HG03064 (cell line): ENCODE measurements at regions not wholly inside any gene's neighbourhood (a gene's known extent, or its start where the extent isn't known, plus 50 kb on each side); places are given as distances from the start of the nearest gene placed in this dataset.
"Not testable (repeated sequence)": the region's sequence is repeated elsewhere in the genome, so short reads cannot be mapped to it uniquely, and the experiment has no call there.

Experiments
- ATAC-seq: cut with Tn5 transposase; IDR thresholded peaks from one replicate; pipeline ENCODE4 v1.9.1; 2021; ENCODE audit warnings: low read depth; ENCODE audit not compliant: unreplicated experiment

DNA sequence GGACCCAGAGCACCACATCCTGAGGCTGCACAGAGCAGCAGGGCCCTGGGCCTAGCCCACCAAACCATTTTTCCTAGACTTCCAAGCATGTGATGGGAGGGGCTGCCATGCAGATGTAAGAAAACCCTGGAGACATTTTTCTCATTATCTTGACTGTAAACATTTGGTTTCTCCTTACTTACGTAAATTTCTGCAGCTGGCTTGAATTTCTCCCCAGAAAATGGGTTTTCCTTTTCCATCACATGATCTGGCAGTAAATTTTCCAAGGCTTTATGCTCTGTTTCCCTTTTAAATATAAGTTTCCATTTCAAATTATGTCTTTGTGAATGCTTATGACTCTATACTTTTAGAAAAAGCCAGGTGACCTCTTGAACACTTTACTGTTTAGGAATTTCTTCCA lies 945.9 kb upstream of the NDST4 start:
- no peak for ATAC-seq

DNA sequence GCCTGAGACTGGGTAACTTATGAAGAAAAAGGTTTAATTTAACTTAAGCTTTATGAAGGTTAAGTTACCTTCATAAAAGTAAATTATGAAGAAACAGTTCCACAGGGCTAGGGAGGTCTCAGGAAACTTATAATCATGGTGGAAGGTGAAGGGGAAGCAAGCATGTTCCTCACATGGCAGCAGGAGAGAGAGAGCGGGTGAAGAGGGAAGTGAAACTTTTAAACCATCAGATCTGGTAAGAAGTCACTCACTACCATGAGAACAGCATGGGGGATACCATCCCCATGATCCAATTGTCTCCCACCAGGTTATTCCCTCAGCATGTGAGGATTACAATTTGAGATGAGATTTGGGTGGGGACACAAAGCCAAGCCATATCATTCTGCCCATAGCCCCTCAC lies 944.7 kb upstream of the NDST4 start:
- ATAC-seq: no peak

DNA sequence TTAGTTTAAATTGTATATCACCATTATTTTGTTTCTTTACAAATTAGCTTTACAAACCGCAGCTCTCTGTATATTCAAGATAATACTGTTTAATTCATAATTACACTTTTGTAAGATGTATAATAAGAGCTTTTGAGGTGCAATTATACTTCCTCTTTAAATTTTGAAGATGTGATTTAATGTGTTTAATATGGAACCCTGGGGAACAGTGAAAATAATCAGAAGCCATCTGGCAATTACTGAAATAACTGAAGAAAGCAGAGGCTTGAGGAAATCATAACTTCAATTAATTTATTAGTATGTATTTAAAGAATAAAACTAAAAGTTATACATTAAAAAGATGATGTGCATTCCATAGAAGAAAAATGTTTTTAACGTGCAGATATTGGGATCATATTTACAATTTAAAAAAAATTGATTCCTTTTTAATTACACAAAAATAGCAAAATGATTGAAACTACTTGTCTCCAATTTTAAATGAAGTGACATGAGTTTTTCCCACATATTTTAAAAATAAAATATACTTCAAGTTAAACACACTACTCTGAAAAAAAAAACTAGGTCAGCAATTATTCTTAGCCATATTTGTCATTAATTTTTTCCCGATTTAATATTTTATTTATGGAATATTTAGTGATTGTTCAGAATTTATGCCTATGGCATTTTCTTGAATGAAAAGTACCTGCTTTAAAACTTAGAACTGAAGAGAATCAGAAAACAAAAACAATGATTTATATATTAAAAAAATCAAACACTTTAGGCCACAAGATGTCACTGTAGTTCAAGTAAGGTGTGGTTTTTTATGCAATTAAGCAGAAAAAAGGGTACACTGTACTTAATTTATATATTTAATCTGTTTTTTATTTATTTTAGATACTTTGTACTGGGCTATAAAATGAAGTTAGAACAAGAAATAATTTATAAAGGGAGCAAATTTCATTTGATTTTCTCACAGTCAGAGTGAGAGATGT lies 942.7 kb upstream of the NDST4 start:
- no peak for ATAC-seq

DNA sequence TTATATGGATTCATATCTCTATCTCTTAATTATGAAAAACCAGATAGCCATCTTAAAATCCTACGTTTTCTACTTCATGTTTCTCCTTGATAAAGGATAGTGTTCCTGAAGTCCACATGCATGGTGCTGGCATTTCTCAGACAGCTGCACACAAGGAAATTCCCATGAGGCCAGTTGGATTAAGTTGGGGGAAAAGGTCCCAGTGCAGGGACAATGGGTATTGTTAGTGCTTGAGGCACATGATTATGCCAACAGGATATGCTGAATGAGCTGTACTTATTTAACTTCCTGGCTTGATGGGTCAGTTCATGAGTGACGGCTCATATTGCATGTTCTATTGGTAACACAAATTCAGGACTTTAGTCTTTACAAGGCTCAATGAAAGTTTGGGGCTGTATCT lies 913.9 kb upstream of the NDST4 start:
- no peak for ATAC-seq

DNA sequence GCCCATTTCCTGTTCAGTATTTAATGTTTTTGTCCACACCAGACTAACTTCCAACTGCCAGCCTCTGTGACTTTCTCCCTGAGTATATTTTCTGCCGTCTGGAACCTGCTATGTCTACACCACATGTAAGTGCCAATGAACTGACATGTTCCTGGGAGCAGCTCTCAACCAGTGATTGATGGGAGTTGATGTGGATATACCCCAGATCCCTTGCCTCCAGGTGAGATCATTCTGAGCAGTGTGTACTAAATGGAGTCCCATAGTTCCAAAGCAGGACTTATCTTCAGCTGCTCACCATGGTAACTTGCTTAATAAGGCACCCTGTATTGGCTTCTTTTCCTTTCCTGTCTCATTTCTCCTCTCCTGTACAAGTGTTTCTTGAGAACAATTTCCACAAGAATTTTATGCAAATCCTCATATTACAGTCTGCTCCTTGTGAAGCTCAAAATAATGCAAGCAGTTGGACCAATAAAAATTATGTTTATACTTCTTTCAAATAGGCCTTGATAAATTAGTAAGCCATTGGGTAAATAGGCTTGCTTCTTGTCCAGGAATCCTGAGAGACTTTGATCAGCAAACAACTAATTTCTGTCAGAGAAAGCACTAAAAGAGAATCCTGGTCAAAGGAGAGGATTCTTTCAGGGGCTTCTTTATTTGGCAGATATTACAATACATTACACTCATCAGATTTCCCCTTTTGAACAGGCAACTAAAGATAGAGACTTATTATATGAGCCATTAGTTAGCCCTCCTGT lies 911.7 kb upstream of the NDST4 start:
- no peak for ATAC-seq

DNA sequence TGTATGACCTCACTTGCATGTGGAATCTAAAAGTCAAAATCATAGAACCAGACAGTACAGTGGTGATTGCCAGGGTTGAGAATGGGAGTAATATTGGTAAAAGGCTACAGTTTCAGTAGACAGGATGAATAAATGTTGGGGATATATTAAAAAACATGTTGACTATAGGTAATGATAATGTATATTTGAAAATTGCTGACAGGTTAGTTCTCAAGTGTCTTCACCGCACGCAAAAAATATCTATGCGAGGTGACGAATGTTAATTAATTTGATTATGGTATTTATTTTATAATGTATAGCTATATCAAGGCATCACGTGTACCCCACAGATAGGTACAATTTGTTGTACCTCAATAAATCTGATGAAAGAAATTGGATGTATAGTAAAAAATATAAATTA lies 909.6 kb upstream of the NDST4 start:
- ATAC-seq: no peak

DNA sequence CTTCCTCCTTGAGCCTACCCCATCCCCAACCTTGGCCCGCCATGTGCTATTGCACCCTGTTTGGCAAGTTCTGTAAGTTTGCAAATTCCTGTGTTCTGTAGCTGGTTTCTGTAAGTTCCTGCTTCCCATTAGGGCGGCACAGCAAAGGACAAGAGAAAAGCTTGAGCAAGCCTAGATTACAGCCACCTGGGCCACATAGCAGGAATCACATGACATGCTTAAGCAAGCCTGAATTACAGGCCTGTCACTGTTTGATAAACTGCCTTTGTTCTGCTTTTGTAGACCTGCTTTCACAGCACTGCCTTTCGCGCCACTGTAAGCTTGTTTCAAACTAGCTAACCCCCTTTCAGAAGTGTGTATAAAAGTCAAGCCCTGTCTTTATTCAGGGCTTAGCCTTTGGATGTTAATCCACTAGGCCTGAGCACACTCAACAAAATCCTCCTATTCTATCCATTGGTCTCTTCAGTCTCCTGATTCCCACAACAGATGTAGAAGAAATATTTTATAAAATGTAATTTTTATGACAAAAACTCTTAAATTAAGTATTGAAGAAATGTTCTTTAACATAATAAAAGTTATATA lies 906.8 kb upstream of the NDST4 start:
- ATAC-seq: no peak

DNA sequence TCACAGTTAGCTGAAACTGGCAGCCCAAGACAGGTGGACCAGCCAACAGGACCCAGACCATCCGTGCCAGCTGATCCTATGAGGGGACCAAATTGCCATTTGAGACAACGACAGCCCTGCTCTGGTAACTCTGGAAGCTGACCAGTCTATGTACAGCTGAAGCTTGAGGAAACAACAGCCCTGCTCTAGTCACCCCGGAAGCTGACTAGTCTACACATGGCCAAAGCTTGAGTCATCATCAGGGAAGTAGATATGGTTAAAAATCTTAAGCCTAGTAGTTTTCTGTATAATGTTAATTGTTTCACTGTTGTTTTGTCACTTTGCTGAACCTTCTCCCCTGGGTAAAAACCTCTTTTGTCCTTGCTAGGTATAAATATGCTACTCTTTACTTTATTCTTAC lies 905.4 kb upstream of the NDST4 start:
- ATAC-seq: no peak

DNA sequence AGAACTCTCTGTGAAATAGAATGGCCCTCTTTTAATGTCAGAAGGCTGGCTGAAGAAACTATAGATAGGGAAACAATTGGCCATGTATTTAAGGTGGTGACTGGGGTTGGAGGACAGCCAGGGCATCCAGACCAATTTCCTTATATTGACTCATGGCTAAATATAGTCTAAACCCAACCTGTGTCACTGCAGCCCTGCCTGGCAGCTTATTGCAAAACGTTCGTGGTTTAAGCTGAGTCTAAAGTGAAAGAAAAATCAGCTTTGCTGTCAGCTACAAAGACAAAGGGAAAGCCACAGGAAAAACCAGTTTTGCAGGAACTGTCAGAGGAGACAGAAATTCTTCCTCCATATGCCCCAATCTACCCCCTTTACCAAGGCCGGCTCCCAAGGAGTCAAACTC lies 902.8 kb upstream of the NDST4 start:
- no peak for ATAC-seq

DNA sequence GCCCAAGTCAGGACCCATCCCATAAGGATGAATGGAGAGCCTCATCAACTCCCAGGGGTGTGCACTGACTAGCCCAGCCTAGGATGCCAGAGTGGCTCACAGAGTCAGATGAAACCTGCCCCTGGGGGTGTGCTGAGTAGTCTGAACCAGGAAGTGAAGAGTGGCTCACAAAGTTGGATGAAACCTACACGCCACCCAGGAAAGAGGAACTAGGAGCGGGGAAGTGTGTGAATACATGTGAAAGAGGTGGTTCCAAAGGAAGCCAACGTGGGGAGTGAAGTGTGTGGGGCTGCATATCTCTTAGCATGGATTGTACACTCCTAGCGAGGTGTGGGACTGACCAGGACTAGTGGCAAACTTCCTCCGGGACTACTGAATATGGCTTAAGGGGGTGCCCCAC lies 902.1 kb upstream of the NDST4 start:
- no peak for ATAC-seq

DNA sequence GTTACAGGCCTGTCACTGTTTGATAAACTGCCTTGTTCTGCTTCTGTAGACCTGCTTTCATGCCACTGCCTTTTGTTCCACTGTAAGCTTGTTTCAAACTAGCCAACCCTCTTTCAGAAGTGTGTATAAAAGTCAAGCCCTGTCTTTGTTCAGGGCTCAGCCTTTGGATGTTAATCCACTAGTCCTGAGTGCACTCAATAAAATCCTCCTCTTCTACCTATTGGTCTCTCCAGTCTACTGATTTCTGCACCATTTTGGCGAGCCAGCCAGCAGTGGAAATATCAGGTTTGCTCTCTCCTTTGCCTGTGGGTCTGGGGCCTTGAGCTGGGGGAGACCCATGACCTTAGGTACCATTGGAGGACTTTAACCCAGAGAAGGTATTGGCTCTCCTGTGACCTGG lies 901.6 kb upstream of the NDST4 start:
- no peak for ATAC-seq

DNA sequence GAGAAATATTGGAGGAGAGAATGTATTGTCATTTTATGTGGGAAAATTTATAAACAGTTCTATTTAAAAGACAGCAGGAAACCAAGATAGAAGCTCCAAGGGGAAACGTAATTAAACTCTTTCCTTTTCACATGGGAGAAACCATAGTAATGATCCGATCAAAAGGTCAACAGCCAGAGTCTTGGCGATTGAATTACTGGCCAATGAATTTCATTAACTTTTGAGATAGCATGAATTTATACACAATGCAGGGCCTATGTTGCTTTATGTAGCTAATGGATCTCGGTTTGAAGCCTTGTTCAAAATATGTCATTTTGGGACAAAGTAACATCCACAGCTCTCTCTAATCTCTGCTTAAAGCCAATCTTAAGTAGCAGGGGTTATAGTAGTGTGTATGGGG lies 897.5 kb upstream of the NDST4 start:
- ATAC-seq: no peak

DNA sequence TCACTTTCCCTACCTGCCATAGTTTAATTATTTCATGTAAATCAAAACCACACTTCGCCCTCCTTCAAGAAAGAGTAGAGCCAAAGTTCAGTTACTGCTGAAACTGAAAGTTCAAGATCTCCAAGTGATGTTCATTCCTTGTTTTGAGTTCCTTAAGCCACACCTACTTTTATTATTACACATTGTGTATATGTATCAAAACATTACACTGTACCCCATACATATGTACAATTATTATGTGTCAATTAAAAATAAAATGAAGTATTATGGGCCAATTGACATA lies 892.3 kb upstream of the NDST4 start:
- ATAC-seq: no peak

DNA sequence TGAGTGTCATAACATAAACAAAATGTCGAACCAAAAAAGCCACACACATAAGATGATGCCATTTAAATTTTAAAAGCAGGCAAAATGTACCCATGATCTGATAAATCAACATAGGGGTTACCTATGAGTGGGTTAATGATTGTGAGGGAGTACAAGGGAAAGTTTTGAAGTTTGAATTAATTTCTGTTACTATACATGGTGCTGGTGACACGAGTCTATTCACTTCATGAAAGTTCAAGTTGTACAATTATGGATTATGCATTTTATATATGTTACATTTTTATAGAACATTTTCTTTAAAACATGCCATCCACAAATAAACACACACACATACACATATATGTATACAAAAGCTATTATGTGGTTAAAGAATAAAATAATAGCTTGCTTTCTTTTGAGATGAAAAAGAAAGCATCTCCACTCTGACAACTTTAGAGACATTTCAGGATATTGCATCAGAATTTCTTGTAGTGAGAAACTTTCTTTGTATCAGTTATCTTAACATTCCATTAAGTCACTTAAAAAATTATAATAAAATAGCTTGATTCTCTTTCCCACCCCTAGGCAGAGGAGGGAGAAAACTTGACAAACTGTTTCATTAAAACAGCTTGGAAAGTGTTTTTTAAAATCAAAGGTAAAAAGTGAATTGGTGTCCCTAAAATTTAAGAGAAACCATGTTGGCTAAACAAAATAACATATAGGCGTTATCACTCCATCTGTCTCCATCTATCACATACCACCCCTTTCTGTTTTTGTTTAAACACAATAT lies 891.8 kb upstream of the NDST4 start:
- ATAC-seq: no peak

DNA sequence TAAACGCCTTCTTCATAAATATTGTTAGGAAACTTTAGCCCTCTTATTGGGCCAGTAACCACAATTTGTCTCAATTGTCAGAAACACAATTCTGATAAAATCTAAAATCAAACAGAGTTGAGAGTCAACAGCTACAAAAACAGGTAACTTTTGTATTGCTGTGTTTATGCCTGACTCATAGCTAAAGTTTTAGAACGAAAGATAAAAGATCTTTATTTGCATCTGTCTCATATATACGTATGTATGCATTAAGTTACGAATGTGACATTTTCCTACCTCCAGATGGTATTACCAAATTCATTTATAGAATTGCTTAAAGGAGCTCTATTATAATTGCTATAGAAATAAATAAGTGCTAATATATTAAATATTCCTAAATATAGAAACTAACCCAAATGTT lies 887.9 kb upstream of the NDST4 start:
- no peak for ATAC-seq

DNA sequence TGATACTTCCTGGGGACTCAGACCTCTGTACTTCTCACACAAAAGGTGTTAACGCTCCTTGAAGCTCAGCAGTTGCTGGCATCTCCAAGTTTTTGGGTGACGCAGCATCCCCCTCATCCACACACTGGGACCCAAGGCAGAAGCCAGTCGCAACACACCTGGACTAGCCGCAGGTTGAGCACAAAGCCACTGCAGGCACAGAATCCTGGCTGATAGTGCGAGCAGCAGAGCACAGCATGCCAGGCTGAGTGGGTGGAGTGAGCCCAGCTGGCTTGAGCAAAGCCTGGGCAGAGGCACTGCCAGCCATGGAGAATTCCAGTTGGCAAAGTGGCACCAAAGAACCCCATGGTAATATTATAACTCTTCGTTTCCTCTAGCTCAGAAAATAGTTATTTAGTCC lies 873.2 kb upstream of the NDST4 start:
- no peak for ATAC-seq

DNA sequence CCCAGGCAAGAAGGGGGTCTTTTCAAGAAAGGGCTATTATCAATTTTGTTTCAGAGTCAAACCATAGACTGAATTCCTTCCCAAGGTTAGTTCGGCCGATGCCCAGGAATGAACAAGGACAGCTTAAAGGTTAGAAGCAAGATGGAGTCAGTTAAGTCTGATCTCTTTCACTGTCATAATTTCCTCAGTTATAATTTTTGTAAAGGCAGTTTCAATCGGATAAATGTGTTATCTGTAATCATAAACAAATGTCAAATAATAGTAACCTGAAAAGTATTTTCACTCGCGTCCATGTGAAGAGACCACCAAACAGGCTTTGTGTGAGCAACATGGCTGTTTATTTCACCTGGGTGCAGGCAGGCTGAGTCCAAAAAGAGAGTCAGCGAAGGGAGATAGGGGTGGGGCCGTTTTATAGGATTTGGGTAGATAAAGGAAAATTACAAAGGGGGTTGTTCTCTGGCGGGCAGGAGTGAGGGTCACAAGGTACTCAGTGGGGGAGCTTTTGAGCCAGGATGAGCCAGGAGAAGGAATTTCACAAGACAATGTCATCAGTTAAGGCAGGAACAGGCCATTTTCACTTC lies 862.1 kb upstream of the NDST4 start:
- ATAC-seq: not testable (repeated sequence)

DNA sequence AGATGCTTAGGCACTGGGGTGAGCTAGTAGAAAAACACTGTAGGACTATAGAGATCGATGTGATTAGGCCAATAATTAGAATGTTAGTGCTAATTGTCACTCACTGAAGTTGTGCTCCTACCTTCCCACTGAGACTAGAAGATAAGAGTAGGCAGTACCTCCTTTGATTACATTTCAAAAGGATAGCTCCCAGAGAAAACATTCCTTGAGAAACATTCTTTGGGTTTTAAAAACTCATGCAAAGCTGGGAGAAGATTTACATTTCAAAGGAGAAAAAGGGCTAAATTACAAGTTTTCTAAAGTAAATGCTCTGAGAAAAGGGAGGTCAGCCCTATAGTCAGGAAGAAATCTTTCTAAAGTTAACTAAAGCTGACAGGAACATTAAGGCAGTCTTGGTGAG lies 860.3 kb upstream of the NDST4 start:
- no peak for ATAC-seq

DNA sequence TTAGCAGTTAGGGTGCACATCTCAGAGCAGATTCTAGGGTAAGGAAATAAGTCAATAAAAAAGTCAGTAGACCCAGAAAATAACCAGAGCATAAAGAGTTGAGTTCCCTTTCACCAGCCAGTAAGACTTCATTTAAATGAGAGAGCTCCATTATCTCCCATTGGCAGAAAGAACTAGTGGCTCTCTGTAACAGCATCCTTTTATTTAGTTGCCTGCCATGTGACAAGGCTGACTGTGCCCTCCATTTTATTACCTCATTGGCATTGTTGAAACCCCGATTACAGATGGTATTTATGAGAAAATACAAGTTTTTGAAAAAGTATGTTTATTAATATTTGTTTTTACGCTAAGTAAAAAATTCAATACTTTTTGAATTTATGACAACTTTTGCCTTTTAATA lies 859.5 kb upstream of the NDST4 start:
- no peak for ATAC-seq

DNA sequence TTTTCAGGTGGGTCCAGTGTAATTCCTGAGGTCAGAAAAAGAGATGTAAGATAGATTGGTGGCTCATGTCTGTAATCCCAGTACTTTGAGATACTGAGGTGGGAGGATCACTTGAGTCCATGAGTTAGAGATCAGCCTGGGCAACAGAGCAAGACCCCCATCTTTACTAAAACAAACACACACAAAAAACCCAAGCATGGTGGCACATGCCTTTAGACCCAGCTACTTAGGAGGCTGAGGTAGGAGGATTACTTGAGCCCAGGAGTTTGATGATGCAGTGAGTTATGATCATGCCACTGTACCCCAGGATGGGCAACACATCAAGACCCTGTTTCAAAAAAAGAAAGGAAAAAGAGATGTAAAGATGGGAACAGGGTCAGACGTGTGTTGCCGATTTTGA lies 857.4 kb upstream of the NDST4 start:
- ATAC-seq: no peak

DNA sequence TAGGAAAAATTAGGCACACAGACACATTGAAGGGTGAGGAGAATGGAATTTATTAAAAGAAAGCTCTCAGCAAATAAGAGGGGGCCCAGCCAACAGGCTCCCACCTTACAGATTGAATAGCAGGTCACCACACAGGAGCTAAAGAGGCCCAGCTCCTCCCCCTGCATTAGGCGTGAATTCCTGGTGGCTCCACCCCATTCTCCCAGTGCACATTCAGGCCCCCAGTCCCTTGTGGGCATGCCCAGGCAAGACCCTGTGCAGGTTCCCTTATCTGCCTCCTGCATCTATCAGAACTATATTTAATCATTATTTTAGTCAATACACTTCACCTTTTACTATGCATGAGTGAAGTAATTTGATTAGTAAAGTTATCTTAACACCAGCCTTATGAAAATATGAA lies 856.3 kb upstream of the NDST4 start:
- no peak for ATAC-seq
